ENCODE measurements at regions not wholly inside any gene's neighbourhood (a gene's known extent, or its start where the extent isn't known, plus 50 kb on each side); places are given as distances from the start of the nearest gene placed in this dataset.

GRCh38 chr2:35938838-35939237 is 416.7 kb upstream of the CRIM1 start:
- TF ChIP-seq ZNF274 (IDR thresholded peaks at IDR 0.05; ENCODE audit: borderline replicate concordance, extremely low read depth, low read length) (no peak), POLR2A (IDR thresholded peaks at IDR 0.05; ENCODE audit: control extremely low read depth in 1 of 2, low read depth in 2 of 2, low read length in 2 of 2) (no peak), ATF2 (IDR thresholded peaks at IDR 0.05; ENCODE audit: low read length) (no peak), BRCA1 (IDR thresholded peaks at IDR 0.05; ENCODE audit: low read depth, low read length) (no peak), CTCF (IDR thresholded peaks at IDR 0.05; ENCODE audit: control extremely low read depth in 1 of 3, insufficient read depth in 1 of 3, low read depth in 1 of 3, low read length in 3 of 3) (no peak), FOSL1 (IDR thresholded peaks at IDR 0.05; ENCODE audit: insufficient read depth, low read depth, low read length) (no peak), KDM4A (IDR thresholded peaks at IDR 0.05; ENCODE audit: low read depth, low read length, severe bottlenecking) (no peak), RFX5 (IDR thresholded peaks at IDR 0.05; ENCODE audit: borderline replicate concordance, low read depth, low read length) (no peak), MAX (IDR thresholded peaks at IDR 0.05) (no peak), JUND (IDR thresholded peaks at IDR 0.05; ENCODE audit: low read length) (no peak), EP300 (IDR thresholded peaks at IDR 0.05; ENCODE audit: borderline replicate concordance in 1 of 2, low read depth in 2 of 2, low read length in 2 of 2) (no peak), KDM5A (IDR thresholded peaks at IDR 0.05; ENCODE audit: low read length) (no peak)

Data from H1 (cell line).